ENCODE measurements at regions not wholly inside any gene's neighbourhood (a gene's known extent, or its start where the extent isn't known, plus 50 kb on each side); places are given as distances from the start of the nearest gene placed in this dataset.

DNA sequence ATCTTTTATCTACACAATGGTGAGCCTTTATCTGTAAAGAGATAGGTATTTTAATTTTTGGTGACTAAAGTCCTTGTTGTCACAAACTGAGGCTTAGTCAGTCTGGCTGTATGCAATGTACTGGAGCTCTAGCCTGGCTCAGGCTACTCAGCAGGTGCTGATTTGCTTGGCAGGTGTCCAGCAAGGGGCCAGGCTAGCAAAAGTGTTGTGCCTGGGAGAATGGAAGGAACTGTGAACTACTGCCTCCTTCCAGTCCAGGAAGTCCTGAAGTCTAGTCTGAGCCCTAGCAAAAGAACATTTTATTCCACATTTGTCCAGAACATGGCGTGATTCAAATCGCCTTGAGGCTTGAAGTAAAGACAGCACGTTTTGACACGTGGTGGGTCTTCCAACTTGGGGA lies 260.5 kb downstream of the CCDC85A start:
- H3K4me3 Mint-ChIP-seq = no peak overlapping the region
- H3K4me1 Mint-ChIP-seq (ENCODE audit: low read depth) = no peaks in the 10 kb centered on the region
- DNase-seq (ENCODE audit: low spot score) = no peak
- no peak overlapping the region for H3K27ac Mint-ChIP-seq
- H3K9me3 Mint-ChIP-seq = peaks cover 10% of the 10 kb centered on the region
- no peaks in the 10 kb centered on the region for H3K36me3 Mint-ChIP-seq (ENCODE audit: low read depth)
- H3K27me3 Mint-ChIP-seq (ENCODE audit: low read depth) = no peaks in the 10 kb centered on the region

DNA sequence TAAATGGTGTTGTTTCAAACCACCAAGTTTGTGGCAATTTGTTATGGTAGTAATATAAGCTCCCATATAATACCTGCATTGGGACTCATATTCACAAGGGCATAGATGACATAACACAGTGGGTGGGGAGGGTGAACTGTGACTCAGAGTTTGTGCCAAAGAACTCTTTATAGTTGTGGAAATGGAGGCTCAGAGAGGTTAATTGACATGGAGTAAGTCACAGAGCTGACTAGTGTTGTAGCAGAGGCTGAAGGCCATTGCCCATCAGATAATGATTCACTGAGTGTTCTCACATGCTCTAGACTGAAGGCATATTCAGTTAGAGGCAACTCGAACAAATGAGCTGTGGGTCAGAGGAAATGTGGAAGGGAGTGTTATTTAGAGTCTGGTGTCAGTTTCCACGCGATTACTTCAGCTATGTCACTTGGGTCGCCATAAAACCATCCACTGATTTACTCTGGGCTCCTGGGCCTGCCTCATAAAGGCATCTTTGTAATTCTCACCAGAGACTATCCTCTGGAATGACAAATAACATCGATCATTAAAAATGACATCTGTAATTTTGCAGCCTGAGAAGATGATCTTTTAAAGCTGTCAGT lies 264.7 kb downstream of the CCDC85A start:
- no peaks in the 10 kb centered on the region for H3K27me3 Mint-ChIP-seq (ENCODE audit: low read depth)
- no peak overlapping the region for H3K4me3 Mint-ChIP-seq
- H3K36me3 Mint-ChIP-seq (ENCODE audit: low read depth) = no peaks in the 10 kb centered on the region
- H3K9me3 Mint-ChIP-seq = peaks cover 16% of the 10 kb centered on the region
- DNase-seq (ENCODE audit: low spot score) = no peak
- no peak overlapping the region for H3K27ac Mint-ChIP-seq
- no peaks in the 10 kb centered on the region for H3K4me1 Mint-ChIP-seq (ENCODE audit: low read depth)

DNA sequence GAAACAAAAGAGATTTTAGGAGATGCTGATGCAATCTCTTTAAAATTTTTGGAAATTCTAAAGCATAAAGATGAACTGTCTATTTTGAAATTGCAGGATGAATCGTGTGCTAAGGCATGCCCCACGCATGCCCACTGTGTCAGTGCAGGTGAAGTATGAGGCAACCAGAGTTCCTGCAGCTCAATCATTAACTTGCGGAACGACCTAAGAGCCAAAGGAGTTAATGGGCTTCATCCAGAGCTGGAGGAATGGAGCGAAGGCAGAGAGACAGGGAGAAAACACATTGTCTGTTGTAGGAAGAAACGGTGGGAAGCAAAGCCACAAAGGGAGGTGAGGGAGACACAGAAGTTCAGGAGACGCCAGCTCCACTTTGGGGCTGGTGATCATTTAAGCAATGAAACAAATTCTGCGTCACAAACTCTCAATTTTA lies 265.2 kb downstream of the CCDC85A start:
- no peaks in the 10 kb centered on the region for H3K36me3 Mint-ChIP-seq (ENCODE audit: low read depth)
- H3K27me3 Mint-ChIP-seq (ENCODE audit: low read depth) = no peaks in the 10 kb centered on the region
- H3K4me1 Mint-ChIP-seq (ENCODE audit: low read depth) = no peaks in the 10 kb centered on the region
- peaks cover 16% of the 10 kb centered on the region for H3K9me3 Mint-ChIP-seq
- no peak for DNase-seq (ENCODE audit: low spot score)
- no peak overlapping the region for H3K4me3 Mint-ChIP-seq
- H3K27ac Mint-ChIP-seq = no peak overlapping the region

DNA sequence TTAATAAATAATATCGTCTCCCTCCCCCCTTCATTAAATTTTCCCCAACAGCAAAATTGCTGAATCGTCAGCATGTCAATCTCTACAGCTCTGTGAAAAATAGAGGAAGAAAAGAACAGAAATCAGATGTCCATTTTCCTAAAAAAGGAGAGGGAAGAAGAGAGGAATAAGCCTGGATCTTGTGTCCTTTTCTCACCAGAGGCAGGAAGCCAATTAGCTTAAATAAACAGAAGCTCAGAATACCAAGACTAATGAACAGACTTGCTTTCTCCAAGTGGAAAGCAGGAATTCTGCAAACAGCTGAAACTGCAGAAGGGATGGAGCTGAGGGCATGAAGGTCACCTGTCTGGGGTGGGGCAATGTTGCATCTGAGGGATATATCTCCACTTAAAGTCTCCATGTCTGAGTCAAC lies 265.7 kb downstream of the CCDC85A start:
- no peak overlapping the region for H3K27ac Mint-ChIP-seq
- H3K4me1 Mint-ChIP-seq (ENCODE audit: low read depth) = no peaks in the 10 kb centered on the region
- H3K36me3 Mint-ChIP-seq (ENCODE audit: low read depth) = no peaks in the 10 kb centered on the region
- no peaks in the 10 kb centered on the region for H3K27me3 Mint-ChIP-seq (ENCODE audit: low read depth)
- H3K9me3 Mint-ChIP-seq = peaks cover 16% of the 10 kb centered on the region
- no peak for DNase-seq (ENCODE audit: low spot score)
- H3K4me3 Mint-ChIP-seq = no peak overlapping the region

DNA sequence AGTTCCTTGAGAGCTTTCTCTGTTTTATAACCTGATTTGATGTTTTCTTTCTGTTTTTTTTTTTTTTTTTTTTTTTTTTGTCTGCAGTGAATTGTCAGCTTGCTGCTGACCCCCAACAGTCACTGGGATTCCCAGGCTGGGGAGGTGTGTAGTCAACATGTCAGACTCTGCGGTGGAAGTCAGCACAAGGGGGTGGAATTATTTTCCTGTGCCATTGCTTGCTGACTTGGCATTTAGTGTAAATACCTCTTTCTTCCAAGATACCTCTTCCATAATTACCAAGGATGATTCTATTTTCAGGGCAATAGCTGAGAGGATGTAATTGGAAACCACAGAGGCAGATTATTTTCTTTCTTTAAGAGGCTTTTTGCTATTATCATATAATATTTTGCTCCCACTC lies 266.3 kb downstream of the CCDC85A start:
- DNase-seq (ENCODE audit: low spot score) = no peak
- Mint-ChIP-seq H3K9me3 (peaks cover 11% of the 10 kb centered on the region), H3K4me3 (no peak overlapping the region), H3K4me1 (ENCODE audit: low read depth) (no peaks in the 10 kb centered on the region), H3K27me3 (ENCODE audit: low read depth) (no peaks in the 10 kb centered on the region), H3K36me3 (ENCODE audit: low read depth) (no peaks in the 10 kb centered on the region), H3K27ac (no peak overlapping the region)

DNA sequence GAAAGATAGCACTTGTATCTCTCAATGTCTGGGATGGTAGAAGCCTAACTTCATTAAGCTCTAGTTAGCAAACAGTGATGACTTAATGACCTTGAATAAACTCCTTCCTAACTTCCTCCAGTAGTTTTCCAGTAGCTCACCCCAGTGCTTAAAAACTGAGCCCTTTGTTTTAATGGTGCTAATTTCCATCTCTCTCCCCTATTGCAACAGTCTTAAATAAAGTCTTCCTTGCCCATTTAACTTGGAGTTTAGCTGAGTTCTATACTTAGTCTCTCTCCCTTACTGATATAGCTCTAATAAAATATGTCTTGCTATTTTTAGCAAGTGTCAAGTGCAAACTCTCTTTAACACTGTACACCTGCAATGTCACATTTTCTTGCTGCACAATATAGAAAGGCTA lies 267.0 kb downstream of the CCDC85A start:
- DNase-seq (ENCODE audit: low spot score) = no peak
- no peaks in the 10 kb centered on the region for H3K4me1 Mint-ChIP-seq (ENCODE audit: low read depth)
- no peaks in the 10 kb centered on the region for H3K27me3 Mint-ChIP-seq (ENCODE audit: low read depth)
- no peak overlapping the region for H3K4me3 Mint-ChIP-seq
- H3K27ac Mint-ChIP-seq = no peak overlapping the region
- H3K9me3 Mint-ChIP-seq = peaks cover 11% of the 10 kb centered on the region
- no peaks in the 10 kb centered on the region for H3K36me3 Mint-ChIP-seq (ENCODE audit: low read depth)

DNA sequence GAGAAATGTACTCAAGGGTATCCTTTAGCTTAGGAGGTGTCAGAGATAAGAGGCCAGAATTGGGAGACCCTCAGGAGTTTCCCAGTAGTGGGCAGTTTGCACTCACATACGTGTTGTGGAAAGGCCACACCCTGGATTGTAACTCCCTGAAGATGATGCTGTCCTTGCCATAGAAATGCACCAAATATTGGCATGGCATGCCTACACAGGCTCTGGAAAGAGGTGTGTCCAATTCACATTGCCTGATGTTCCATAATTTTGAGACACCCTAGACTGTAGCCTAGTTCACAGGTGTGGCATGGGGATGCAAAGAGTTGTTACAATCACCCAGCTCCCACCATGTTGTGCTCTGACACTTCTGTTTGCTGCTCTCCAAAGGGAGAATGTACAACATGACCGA lies 271.9 kb downstream of the CCDC85A start:
- H3K27ac Mint-ChIP-seq = no peak overlapping the region
- H3K9me3 Mint-ChIP-seq = peaks cover 20% of the 10 kb centered on the region
- no peak overlapping the region for H3K4me3 Mint-ChIP-seq
- H3K27me3 Mint-ChIP-seq (ENCODE audit: low read depth) = no peaks in the 10 kb centered on the region
- DNase-seq (ENCODE audit: low spot score) = no peak
- H3K36me3 Mint-ChIP-seq (ENCODE audit: low read depth) = no peaks in the 10 kb centered on the region
- H3K4me1 Mint-ChIP-seq (ENCODE audit: low read depth) = no peaks in the 10 kb centered on the region

DNA sequence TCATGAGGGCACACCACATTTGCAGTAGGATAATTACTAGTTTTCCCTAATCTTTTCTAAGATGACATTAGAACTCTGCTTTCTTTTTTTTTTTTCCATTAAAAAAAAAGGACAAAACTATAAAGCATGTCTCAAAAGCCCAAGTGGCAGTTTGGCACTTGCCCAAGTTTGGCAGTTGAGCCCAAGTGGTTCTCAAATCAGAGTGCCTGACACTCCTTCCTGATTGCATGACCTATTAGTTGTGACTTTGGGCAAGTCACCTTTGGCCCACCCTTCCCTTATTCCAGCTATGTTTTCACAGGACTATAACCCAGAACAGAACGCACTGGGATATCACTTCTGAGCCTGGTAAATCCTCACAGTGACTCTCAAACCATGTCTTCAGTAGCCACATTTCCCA lies 273.0 kb downstream of the CCDC85A start:
- Mint-ChIP-seq H3K27me3 (ENCODE audit: low read depth) (no peaks in the 10 kb centered on the region), H3K4me3 (no peak overlapping the region), H3K9me3 (peaks cover 18% of the 10 kb centered on the region), H3K36me3 (ENCODE audit: low read depth) (no peaks in the 10 kb centered on the region), H3K27ac (no peak overlapping the region), H3K4me1 (ENCODE audit: low read depth) (no peaks in the 10 kb centered on the region)
- DNase-seq (ENCODE audit: low spot score) = no peak

DNA sequence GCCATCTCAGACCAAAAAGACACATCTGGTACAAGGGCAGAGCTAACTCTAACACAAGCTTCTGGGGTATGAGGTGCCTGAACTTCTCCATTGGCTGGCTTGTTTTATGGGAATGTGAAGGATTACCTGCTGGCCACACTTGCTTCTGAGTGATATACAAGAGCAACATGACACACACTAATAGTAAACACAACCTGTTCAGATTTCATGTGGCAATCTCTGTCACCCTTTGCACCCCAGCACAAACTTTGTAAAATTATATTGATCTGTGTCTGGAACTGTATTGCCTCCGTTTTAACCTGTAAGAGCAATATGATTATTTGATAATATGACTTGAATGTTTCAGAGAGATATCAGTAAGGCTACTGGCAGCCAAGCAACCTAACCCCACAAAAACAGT lies 276.7 kb downstream of the CCDC85A start:
- H3K9me3 Mint-ChIP-seq = peaks cover 13% of the 10 kb centered on the region
- H3K27me3 Mint-ChIP-seq (ENCODE audit: low read depth) = no peaks in the 10 kb centered on the region
- no peaks in the 10 kb centered on the region for H3K36me3 Mint-ChIP-seq (ENCODE audit: low read depth)
- no peaks in the 10 kb centered on the region for H3K4me1 Mint-ChIP-seq (ENCODE audit: low read depth)
- no peak overlapping the region for H3K27ac Mint-ChIP-seq
- H3K4me3 Mint-ChIP-seq = no peak overlapping the region
- DNase-seq (ENCODE audit: low spot score) = no peak

DNA sequence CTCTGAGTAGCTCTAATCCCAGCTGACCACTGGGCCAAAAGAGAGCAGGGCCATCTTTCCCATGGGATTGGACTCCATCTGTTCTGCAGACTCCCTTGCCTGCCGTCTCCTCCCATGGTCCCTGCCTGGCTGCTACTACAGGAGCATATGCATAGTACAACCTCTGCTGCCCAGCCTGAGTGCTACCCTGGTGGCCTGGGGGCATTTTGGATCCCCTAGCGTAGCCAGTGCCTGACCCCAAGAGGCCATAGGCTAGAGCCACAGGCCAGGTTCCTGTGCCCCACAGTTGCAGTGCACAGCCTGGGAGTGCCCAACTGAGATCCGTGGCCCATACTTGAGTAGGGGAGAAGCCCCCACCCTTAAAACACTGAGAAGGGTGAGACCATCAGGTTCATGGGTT lies 280.3 kb downstream of the CCDC85A start:
- no peak overlapping the region for H3K27ac Mint-ChIP-seq
- peaks cover 1% of the 10 kb centered on the region for H3K9me3 Mint-ChIP-seq
- H3K36me3 Mint-ChIP-seq (ENCODE audit: low read depth) = no peaks in the 10 kb centered on the region
- H3K4me1 Mint-ChIP-seq (ENCODE audit: low read depth) = no peaks in the 10 kb centered on the region
- no peak for DNase-seq (ENCODE audit: low spot score)
- H3K4me3 Mint-ChIP-seq = no peak overlapping the region
- H3K27me3 Mint-ChIP-seq (ENCODE audit: low read depth) = no peaks in the 10 kb centered on the region

DNA sequence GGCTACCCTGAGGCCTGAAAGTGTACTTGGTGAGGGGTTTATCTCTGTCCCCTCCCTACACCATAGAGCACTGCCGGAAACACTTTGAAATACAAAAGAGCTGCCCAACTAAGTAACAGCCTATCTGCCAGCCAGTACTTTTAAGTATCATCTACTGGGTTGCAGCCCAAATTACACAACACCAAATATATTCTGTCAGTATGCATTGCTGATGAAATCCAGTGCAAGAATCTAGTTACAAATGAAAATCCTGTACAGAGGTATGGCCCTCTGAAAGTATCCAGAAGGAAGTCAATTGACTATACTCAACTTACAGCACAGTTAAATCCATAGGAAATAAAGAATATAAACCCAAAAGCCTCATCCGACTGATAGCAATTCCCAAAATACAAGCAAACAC lies 280.8 kb downstream of the CCDC85A start:
- no peak overlapping the region for H3K27ac Mint-ChIP-seq
- H3K9me3 Mint-ChIP-seq = no peaks in the 10 kb centered on the region
- no peak overlapping the region for H3K4me3 Mint-ChIP-seq
- no peak for DNase-seq (ENCODE audit: low spot score)
- no peaks in the 10 kb centered on the region for H3K36me3 Mint-ChIP-seq (ENCODE audit: low read depth)
- H3K4me1 Mint-ChIP-seq (ENCODE audit: low read depth) = no peaks in the 10 kb centered on the region
- H3K27me3 Mint-ChIP-seq (ENCODE audit: low read depth) = no peaks in the 10 kb centered on the region

DNA sequence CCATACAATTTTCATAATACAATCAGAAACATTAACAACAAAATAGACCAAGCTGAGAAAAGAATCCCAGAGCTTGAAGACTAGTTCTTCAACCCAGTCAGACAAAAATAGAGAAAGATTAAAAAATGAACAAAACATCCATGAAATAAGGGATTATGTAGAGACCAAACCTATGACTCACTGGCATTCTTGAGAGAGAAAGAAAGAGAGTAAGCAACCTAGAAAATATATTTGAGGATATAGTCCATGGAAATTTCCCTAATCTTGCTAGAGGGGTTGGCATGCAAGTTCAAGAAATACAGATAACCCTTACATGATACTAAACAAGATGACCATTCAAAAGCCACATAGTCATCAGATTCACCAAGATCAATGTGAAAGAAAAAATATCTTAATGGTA lies 281.7 kb downstream of the CCDC85A start:
- no peak for DNase-seq (ENCODE audit: low spot score)
- H3K9me3 Mint-ChIP-seq = no peaks in the 10 kb centered on the region
- H3K36me3 Mint-ChIP-seq (ENCODE audit: low read depth) = no peaks in the 10 kb centered on the region
- no peaks in the 10 kb centered on the region for H3K4me1 Mint-ChIP-seq (ENCODE audit: low read depth)
- H3K27me3 Mint-ChIP-seq (ENCODE audit: low read depth) = no peaks in the 10 kb centered on the region
- no peak overlapping the region for H3K27ac Mint-ChIP-seq
- H3K4me3 Mint-ChIP-seq = no peak overlapping the region

DNA sequence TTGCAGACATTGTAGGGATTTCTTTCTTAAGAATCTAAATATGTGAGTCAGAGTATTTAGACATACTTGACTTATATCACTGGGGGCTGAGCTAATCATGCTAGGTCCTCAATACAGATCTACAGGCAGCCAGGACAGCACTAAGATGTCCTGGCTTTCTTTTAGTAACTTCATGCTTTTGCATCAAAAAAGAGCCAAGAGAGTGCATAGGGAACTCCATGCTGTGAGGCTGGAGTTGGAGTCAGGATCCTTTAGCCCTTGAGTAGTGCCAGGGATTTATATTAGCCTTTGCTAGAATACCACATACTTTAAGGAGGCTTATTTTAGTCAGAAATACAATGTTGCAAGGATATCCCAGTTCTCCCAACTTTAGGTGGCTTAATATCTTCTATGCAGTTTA lies 289.7 kb downstream of the CCDC85A start:
- H3K36me3 Mint-ChIP-seq (ENCODE audit: low read depth) = no peaks in the 10 kb centered on the region
- no peaks in the 10 kb centered on the region for H3K9me3 Mint-ChIP-seq
- H3K27me3 Mint-ChIP-seq (ENCODE audit: low read depth) = no peaks in the 10 kb centered on the region
- H3K4me1 Mint-ChIP-seq (ENCODE audit: low read depth) = no peaks in the 10 kb centered on the region
- no peak overlapping the region for H3K27ac Mint-ChIP-seq
- DNase-seq (ENCODE audit: low spot score) = no peak
- H3K4me3 Mint-ChIP-seq = no peak overlapping the region

DNA sequence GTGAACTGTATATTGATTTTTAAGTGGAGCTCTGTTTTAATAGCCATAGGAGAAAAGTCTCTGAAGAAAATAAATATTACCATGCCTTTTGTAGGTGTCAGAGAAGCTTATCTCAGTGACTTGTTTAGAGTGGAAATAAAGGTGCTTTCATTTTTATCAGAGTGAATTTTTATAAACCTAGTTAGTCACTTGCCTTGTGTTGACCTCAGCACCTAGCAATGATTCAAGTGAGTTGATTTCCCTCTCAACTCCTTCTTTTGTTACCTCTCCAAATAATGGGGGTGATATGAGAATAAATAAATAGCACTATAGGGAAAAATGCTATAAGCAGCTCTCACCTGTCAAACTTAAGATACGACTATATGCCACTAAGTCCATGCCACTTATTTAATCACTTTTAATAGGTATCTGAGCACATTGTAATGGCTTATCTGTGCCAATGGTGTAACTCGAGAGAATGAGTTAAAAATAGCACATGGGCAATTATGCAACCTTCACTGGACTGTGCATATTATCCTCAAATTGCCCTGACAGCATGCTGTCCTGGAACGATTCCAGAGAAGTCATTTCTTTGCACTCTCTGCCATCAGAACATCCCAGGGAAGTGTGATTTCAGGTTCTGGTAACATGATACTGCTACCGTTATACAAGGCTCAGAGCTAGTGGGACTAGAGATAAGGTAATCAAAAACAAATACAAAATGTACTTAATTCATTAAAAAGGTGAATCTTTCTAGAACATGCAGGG lies 290.8 kb downstream of the CCDC85A start:
- H3K9me3 Mint-ChIP-seq = no peaks in the 10 kb centered on the region
- DNase-seq (ENCODE audit: low spot score) = no peak
- H3K4me3 Mint-ChIP-seq = no peak overlapping the region
- H3K27ac Mint-ChIP-seq = no peak overlapping the region
- H3K36me3 Mint-ChIP-seq (ENCODE audit: low read depth) = no peaks in the 10 kb centered on the region
- H3K4me1 Mint-ChIP-seq (ENCODE audit: low read depth) = no peaks in the 10 kb centered on the region
- H3K27me3 Mint-ChIP-seq (ENCODE audit: low read depth) = no peaks in the 10 kb centered on the region

DNA sequence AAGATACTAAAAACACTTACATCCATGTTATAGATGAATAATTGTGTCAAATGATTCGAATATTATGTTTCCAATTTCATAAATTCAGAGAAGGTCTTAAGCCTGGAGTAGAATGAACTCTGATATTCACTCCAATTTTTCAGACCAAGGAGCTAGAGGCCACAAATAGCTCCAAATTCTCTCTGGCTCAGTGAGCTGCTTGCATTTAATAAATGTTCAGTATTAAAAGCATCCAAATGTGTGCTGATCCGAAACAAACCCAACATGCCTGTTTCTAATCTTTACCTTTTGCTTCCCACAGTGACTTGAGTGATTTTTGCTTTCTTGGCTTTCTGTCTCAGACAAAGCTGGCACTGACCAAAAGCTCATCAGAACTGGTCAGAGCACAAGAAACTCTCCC lies 291.4 kb downstream of the CCDC85A start:
- DNase-seq (ENCODE audit: low spot score) = no peak
- H3K4me3 Mint-ChIP-seq = no peak overlapping the region
- no peaks in the 10 kb centered on the region for H3K4me1 Mint-ChIP-seq (ENCODE audit: low read depth)
- no peaks in the 10 kb centered on the region for H3K9me3 Mint-ChIP-seq
- no peaks in the 10 kb centered on the region for H3K27me3 Mint-ChIP-seq (ENCODE audit: low read depth)
- H3K36me3 Mint-ChIP-seq (ENCODE audit: low read depth) = no peaks in the 10 kb centered on the region
- no peak overlapping the region for H3K27ac Mint-ChIP-seq

All from T-helper 2 cell treated with Interferon-gamma antibody and Interleukin-4, amounts not matched to agents 5 μg/mL and 100 μg/mL, for 36 hours (primary cell).